Parathyroid adenoma (tissue), 2 donors: ENCODE measurements at regions not wholly inside any gene's neighbourhood (a gene's known extent, or its start where the extent isn't known, plus 50 kb on each side); places are given as distances from the start of the nearest gene placed in this dataset.
"Not testable (repeated sequence)": the region's sequence is repeated elsewhere in the genome, so short reads cannot be mapped to it uniquely, and the experiment has no call there.

Experiments
- H2AFZ ChIP-seq: fragments of 300-600 bp; sonication (generic); one replicate; pipeline ENCODE4 v1.7.0; 2017; ENCODE audit warnings: antibody characterized with exemption, mild to moderate bottlenecking
- H3K27ac ChIP-seq: fragments of 300-600 bp; sonication (generic); one replicate; pipeline ENCODE4 v1.7.0; 2017
- H3K27me3 ChIP-seq: fragments of 300-600 bp; sonication (generic); one replicate; pipeline ENCODE4 v1.7.0; 2017; ENCODE audit warnings: low read length; ENCODE audit not compliant: control insufficient read depth, insufficient read depth
- H3K36me3 ChIP-seq: fragments of 300-600 bp; sonication (generic); one replicate; pipeline ENCODE4 v1.7.0; 2017; ENCODE audit warnings: low read length; ENCODE audit not compliant: control insufficient read depth, insufficient read depth
- H3K4me1 ChIP-seq: fragments of 300-600 bp; sonication (generic); one replicate; pipeline ENCODE4 v1.7.0; 2017; ENCODE audit warnings: control low read depth
- H3K4me2 ChIP-seq: fragments of 300-600 bp; sonication (generic); one replicate; pipeline ENCODE4 v1.7.0; 2017; ENCODE audit warnings: low read length
- H3K4me3 ChIP-seq: fragments of 300-600 bp; sonication (generic); one replicate; pipeline ENCODE4 v1.7.0; 2017; ENCODE audit warnings: low read depth, low read length
- H3K79me2 ChIP-seq: fragments of 300-600 bp; sonication (generic); one replicate; pipeline ENCODE4 v1.7.0; 2017; ENCODE audit warnings: control low read depth
- H3K9ac ChIP-seq: fragments of 300-600 bp; sonication (generic); one replicate; pipeline ENCODE4 v1.7.0; 2017; ENCODE audit warnings: mild to moderate bottlenecking
- H3K9me3 ChIP-seq: fragments of 300-600 bp; sonication (generic); one replicate; pipeline ENCODE4 v1.7.0; 2017; ENCODE audit warnings: low read length; ENCODE audit not compliant: control insufficient read depth
- TF ChIP-seq, protein P1 (sequence below): fragments of 300-600 bp; sonication (generic); IDR thresholded peaks from one replicate; pipeline ENCODE4 v1.7.0; 2017; ENCODE audit warnings: antibody characterized with exemption, mild to moderate bottlenecking
- donor health status: primary hyperparathyroidism.

DNA sequence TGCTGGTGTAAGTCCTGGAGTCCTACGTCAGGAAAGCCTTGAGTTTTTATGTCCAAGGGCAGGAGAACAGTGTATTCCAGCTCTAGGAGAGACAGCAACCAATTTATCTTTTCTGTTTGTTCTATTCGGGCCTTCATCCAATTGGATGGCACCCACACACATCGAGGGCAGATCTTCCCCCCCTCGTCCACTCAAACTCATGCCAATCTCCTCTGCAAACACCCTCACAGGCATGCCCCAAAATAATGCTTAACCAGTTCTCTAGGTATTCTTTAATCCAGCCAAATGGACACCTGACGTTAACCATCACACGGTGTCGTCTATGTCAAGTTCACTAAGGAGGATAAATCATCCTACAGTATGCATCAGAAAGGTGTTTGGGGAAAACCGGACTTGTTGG lies 102.5 kb upstream of the TRPM1 start:
- Histone ChIP-seq H2AFZ (no peak overlapping the region), H3K9me3 (no peaks in the 10 kb centered on the region), H3K4me3 (no peak overlapping the region), H3K27ac (no peak overlapping the region), H3K4me2 (no peak overlapping the region), H3K36me3 (no peaks in the 10 kb centered on the region), H3K27me3 (no peaks in the 10 kb centered on the region), H3K4me1 (no peaks in the 10 kb centered on the region), H3K79me2 (no peaks in the 10 kb centered on the region), H3K9ac (no peak overlapping the region)
- TF ChIP-seq, protein P1, sequence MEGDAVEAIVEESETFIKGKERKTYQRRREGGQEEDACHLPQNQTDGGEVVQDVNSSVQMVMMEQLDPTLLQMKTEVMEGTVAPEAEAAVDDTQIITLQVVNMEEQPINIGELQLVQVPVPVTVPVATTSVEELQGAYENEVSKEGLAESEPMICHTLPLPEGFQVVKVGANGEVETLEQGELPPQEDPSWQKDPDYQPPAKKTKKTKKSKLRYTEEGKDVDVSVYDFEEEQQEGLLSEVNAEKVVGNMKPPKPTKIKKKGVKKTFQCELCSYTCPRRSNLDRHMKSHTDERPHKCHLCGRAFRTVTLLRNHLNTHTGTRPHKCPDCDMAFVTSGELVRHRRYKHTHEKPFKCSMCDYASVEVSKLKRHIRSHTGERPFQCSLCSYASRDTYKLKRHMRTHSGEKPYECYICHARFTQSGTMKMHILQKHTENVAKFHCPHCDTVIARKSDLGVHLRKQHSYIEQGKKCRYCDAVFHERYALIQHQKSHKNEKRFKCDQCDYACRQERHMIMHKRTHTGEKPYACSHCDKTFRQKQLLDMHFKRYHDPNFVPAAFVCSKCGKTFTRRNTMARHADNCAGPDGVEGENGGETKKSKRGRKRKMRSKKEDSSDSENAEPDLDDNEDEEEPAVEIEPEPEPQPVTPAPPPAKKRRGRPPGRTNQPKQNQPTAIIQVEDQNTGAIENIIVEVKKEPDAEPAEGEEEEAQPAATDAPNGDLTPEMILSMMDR = no peak

DNA sequence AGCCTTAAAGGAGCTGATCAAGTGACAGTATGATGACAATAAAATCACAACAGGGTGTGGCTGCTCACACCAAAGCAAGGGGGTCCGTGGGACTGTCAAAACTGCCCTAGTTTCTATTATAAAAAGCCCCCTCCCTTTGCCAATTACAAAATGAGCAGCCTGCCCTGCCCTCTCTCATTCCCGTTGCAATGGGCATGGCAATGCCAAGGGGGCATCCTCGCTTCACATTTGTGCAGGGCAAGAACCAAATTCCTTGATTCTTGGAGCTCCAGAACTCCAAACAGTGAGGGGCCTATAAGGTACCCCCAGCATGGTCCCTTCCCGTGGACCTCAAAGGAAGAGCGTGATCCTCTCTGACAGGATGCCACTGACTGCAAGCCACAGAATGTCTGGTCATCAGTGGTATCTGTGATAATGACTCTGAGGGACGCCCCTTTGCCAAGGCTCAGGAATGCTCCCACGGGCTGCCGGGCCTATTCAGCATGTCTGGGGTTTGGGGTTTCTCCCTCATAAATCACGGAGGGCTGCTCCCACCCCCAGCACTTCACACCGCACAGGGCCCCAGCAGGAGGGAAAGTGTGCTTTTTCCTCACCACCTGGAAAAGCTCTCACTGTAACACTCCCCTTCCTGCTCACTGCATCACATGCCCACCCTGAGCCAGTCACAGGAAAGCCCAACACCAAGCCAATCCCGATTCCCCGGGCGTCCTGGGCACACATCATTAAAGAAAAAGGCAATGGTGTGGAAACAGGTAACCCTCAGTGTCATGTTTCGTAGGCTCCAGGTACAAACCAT lies 105.1 kb upstream of the TRPM1 start:
- Histone ChIP-seq H3K36me3 (no peaks in the 10 kb centered on the region), H3K27me3 (no peaks in the 10 kb centered on the region), H3K4me1 (no peaks in the 10 kb centered on the region), H3K9me3 (no peaks in the 10 kb centered on the region), H3K9ac (no peak overlapping the region), H3K27ac (no peak overlapping the region), H3K4me3 (no peak overlapping the region), H3K4me2 (no peak overlapping the region), H2AFZ (no peak overlapping the region), H3K79me2 (no peaks in the 10 kb centered on the region)
- TF ChIP-seq, protein P1 = no peak

DNA sequence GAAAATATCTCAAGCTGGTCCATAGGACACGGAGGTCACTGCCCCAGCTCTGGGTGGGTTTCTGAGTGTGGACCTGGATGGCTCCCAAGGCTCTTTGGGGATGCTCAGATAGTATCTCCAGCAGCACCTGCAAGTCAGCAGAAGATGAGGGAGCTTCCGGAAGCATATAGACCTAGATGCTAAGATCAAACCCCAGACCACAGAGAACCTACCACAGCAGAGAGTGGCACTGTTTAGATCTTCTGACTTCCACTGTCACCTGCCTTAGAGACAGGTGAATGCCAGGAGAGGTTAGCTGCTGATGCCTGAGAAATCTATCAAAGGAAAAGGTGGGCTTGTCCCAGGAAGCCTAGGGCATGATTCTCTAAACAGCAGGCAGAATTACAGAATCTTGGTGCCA lies 105.7 kb upstream of the TRPM1 start:
- Histone ChIP-seq H3K4me3 (no peak overlapping the region), H3K4me2 (no peak overlapping the region), H3K27me3 (no peaks in the 10 kb centered on the region), H3K9ac (no peak overlapping the region), H3K9me3 (no peaks in the 10 kb centered on the region), H3K4me1 (no peaks in the 10 kb centered on the region), H3K27ac (no peak overlapping the region), H3K36me3 (no peaks in the 10 kb centered on the region), H2AFZ (no peak overlapping the region), H3K79me2 (no peaks in the 10 kb centered on the region)
- TF ChIP-seq, protein P1 = no peak

DNA sequence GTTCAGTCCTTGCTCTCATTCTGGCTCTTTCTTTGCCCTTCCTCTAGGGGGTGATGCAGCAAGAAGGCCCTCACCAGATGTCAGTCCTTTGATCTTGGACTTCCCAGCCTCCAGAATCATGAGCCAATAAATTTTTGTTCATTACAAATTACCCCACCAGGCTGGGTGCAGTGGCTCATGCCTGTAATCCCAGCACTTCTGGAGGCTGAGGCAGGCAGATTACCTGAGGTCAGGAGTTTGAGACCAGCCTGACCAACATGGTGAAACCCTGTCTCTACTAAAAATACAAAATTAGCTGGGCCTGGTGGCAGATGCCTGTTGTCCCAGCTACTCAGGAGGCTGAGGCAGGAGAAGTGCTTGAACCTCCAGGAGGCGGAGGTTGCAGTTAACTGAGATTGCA lies 106.3 kb upstream of the TRPM1 start:
- H3K27me3 ChIP-seq, H2AFZ ChIP-seq, H3K9ac ChIP-seq, H3K36me3 ChIP-seq, H3K27ac ChIP-seq, H3K79me2 ChIP-seq, H3K4me1 ChIP-seq, H3K9me3 ChIP-seq, H3K4me2 ChIP-seq, H3K4me3 ChIP-seq: not testable (repeated sequence)

DNA sequence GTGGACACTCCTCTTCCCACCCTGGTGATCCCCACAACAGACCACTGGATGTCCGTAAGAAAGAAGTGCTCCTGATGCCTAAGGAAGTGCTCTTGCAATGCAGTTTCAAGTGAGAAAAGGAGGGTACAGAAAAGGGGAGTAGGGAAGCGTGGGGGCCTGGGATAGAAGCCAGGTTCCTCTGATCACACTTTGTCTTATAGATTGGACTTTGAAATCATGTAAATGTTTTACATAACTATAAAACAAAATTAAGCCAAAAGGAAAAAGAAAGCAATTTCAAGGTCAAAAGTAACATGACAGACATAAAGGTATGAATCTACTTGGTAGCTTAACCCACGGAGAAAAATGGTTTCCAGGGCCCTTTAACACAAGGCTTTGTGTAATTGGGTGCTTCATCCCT lies 107.3 kb upstream of the TRPM1 start:
- TF ChIP-seq, protein P1 = no peak
- no peak overlapping the region for H3K4me3 ChIP-seq

More for the DNA sequence above, 107.3 kb upstream of the TRPM1 start:
- H3K27ac ChIP-seq = no peak overlapping the region
- no peak overlapping the region for H3K9ac ChIP-seq
- H3K9me3 ChIP-seq = no peaks in the 10 kb centered on the region
- no peaks in the 10 kb centered on the region for H3K27me3 ChIP-seq
- H3K4me2 ChIP-seq = no peak overlapping the region
- no peaks in the 10 kb centered on the region for H3K36me3 ChIP-seq
- H2AFZ ChIP-seq = no peak overlapping the region
- no peaks in the 10 kb centered on the region for H3K4me1 ChIP-seq
- H3K79me2 ChIP-seq = no peaks in the 10 kb centered on the region
